ENCODE measurements at regions not wholly inside any gene's neighbourhood (a gene's known extent, or its start where the extent isn't known, plus 50 kb on each side); places are given as distances from the start of the nearest gene placed in this dataset.
"Not testable (repeated sequence)": the region's sequence is repeated elsewhere in the genome, so short reads cannot be mapped to it uniquely, and the experiment has no call there.

DNA sequence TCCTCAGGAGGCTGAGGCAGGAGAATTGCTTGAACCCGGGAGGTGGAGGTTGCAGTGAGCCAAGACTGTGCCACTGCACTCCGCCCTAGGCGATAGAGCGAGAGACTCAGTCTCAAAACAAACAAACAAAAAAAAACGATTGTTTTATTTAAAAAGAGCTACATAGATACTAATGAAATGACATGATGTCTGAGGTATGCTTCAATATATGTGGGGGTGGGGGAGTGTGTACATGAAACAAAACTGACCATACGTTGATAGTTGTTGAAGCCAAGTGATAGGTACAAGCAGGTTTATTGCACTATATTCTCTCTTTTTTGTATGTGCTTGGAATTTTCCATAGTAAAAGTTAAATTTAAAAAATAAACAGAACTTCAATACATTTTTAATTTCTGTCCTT lies 240.1 kb downstream of the TFAP2A start:
- no peak for DNase-seq

GRCh38 chr6:10174056-10174455 lies 240.8 kb downstream of the TFAP2A start:
- no peak for DNase-seq

GRCh38 chr6:10171706-10172105 lies 243.2 kb downstream of the TFAP2A start:
- DNase-seq = not testable (repeated sequence)

GRCh38 chr6:10170816-10171215 lies 244.1 kb downstream of the TFAP2A start:
- DNase-seq = no peak

GRCh38 chr6:10166031-10166430 lies 248.8 kb downstream of the TFAP2A start:
- DNase-seq = no peak

DNA sequence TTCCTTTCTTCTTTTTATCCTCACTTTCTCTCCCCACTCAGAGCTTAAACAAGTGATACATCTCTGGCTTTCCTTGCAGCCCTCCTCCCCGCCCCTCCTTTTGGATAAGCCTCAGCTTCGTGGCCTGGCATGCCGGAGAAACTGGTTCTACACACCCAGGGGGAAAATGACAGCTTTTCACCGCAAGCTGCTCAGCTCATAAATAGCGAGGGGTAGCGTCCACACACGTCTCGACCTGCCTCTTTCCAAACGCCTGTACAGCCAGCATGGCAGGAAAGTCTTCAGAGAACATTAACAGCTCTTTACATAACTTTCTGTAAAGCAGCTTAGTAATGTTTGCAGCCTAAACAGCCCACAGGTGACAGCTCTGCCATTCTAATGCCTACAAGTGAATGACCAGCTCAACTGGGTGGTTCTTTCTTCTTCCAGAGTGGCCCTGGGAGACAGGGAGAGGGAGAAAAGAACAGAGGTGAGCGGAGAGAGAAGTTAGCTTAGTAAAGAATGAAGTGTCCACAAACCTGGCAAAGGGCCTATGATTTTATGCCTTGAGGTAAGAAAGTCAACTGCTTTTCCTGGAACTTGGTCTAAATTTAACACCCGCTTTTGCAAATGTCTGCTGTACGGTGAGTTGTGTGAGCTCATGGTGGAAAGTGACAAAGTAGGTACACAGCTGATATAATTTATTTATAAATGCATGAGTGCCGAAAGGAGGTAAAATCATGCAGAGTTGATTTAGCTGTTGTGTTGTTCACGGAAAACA lies 251.5 kb downstream of the TFAP2A start:
- DNase-seq = no peak

- DNase-seq = no peak
Measured at GRCh38 chr6:10156875-10157274, 258.0 kb downstream of the TFAP2A start.

- DNase-seq = no peak
Measured at GRCh38 chr6:10154251-10154650, 260.6 kb downstream of the TFAP2A start.

DNA sequence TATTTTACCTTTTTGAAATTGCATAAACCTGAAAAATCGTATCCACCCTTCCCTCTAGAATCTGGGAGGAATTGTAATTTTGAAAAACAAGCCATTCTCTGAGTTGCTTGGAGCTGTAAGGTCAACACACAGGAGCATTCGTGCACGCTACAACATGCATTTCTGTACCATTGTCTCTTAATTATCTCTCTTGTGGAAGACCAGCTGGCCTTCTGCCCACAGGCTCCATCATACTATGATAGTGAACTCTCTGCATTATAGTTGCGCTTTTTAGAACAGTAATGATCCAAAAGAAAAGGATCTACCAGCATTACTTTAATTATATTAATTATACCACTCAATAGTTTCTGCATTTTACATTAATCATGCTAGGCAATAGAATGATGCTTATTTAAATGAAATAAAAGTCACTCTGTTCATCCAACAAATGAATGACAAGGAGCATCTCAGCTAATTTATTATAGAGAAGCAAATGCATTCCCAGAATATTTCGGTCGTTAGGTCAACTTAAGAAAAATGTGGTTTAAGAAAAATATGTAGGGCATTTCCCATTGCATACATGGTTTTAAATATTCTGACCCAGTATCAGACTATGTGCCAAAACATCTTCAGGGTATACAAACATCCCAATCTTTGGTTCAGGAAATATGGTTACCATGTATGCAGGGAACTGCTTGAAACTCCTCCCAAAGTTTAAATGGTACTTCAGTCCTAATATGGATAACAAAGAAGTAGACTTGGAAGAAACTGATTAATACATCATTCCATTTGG lies 263.5 kb downstream of the TFAP2A start:
- peak; percentile 49 for DNase-seq

GRCh38 chr6:10149603-10150002 lies 265.3 kb downstream of the TFAP2A start:
- no peak for DNase-seq

DNA sequence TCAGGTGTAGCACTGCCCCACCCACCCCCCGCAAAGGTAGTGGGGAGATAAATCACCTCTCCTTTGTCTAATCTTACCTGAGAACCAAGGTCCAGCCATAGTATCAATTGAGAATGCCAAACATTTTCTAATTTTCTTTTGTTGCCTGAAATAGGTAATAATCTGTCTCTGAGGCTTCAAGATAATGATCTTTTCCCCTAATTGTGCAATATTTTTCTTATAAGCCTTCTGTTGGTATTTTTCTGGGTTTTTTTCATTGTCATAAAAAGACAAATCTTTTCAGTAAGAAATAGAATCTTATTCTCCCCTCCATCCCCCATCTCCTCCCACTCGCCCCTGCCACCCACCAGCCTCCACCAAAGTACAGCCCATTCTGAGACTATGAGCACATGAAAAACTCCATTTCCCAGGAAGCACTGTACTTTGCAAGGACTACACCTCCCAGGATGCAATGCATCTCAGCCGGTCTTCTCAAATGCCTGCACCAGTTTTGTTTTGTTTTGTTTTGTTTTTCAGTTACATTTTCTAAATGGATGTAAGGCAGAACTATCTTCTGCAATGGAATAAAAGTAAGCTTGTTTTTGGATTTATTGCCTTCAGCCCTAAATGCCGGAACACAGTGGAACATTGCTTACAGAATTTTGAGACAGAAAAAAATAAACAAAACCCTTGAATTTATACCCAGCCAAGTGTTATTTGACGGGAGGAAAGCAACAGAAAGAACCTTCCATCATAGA lies 268.0 kb downstream of the TFAP2A start:
- peak; percentile 11 for DNase-seq

- DNase-seq = no peak
Measured at GRCh38 chr6:10144772-10145171, 270.1 kb downstream of the TFAP2A start.

- DNase-seq = peak; percentile 6
Measured at GRCh38 chr6:10141746-10142443, 273.0 kb downstream of the TFAP2A start.

DNA sequence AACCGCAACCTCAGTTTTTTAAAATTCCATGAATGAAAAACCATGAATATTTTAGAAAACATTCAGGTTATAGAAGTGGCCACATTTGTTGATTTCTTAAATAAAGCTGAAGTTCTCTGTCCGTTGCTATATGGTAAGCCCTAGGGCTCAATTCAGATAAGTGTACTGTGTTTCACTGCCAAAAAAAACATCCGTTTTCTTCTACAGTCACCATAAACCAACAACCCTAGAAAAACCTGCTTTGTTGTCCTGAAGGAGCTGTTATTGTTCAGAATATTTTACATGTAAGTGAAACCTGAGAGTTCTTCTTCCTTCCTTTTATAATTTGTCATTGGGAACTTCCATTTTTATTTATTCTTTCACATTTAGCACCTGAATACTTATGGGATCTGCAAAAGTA lies 274.1 kb downstream of the TFAP2A start:
- no peak for DNase-seq

DNA sequence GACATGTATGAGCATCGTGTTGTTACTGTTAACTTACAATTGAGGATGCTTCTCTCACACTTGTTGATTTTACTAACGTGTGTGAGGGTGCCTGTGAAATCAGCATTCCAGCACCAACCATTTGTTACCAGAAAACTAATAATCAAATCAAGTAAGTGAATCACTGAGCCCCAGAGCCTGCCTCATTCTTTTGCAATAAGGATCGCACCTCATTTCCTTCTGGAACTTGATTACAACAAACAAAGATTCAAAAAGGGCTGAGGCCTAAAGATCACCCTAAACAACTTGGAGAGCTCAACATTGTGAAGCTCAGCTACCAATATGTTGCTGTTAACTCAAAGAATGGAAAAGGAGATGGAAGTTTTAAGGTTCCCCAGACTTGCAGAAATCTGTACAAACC lies 274.7 kb downstream of the TFAP2A start:
- no peak for DNase-seq

GRCh38 chr6:10138917-10139316 lies 276.0 kb downstream of the TFAP2A start:
- peak; percentile 64 for DNase-seq

GRCh38 chr6:10136636-10137035 lies 278.2 kb downstream of the TFAP2A start:
- no peak for DNase-seq

DNA sequence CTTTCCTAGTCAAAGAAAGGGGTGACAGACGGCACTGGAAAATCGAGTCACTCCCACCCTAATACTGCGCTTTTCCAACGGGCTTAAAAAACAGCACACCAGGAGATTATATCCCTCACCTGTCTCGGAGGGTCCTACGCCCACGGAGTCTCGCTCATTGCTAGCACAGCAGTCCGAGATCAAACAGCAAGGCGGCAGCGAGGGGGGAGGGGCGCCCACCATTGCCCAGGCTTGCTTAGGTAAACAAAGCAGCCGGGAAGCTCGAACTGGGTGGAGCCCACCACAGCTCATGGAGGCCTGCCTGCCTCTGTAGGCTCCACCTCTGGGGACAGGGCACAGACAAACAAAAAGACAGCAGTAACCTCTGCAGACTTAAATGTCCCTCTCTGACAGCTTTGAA lies 280.7 kb downstream of the TFAP2A start:
- not testable (repeated sequence) for DNase-seq

GRCh38 chr6:10128721-10129120 lies 286.2 kb downstream of the TFAP2A start:
- no peak for DNase-seq

DNA sequence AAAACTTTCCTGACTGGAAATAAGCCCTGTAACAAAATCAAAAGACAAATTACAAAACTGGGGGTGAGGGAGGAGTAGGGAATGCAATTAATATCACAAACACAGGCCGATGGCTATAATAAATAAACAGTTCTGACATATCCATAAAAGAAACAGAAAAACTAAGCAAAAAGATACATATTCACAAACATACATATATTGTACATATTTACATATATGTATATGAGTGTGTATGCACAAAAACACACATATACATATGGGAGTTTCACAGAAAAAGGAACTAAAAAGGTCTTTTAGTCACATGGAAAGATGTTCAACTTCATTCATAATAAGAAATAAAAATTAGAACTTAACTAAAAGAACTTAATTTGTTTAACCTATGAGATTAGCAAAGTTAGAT lies 292.7 kb downstream of the TFAP2A start:
- no peak for DNase-seq

GRCh38 chr6:10112871-10113549 lies 301.9 kb downstream of the TFAP2A start:
- no peak for DNase-seq

- DNase-seq = no peak
Measured at GRCh38 chr6:10111975-10112374, 302.9 kb downstream of the TFAP2A start.
